Cardiac fibroblast (primary cell): ENCODE measurements at regions not wholly inside any gene's neighbourhood (a gene's known extent, or its start where the extent isn't known, plus 50 kb on each side); places are given as distances from the start of the nearest gene placed in this dataset.

ENCODE experiments used
- DNase-seq, 2 donors: peaks; one replicate each; pipeline versions ENCODE4 v3.0.0 to v3.0.0-alpha.2; 2010; ENCODE audit warnings: low read depth in 2 of 2
- H3K4me3 ChIP-seq, 2 donors: replicated peaks in 1 of 2; 1 replicate in 1 of 2; 2 replicates in 1 of 2; pipeline ENCODE4 v1.5.1; 2011; ENCODE audit warnings: low read depth in 2 of 2, low read length in 2 of 2, mild to moderate bottlenecking in 2 of 2, moderate library complexity in 1 of 2
- CTCF ChIP-seq: IDR thresholded peaks from one replicate; pipeline ENCODE4 v1.5.1; 2011; ENCODE audit warnings: low read depth, mild to moderate bottlenecking, low read length, inconsistent platforms

DNA sequence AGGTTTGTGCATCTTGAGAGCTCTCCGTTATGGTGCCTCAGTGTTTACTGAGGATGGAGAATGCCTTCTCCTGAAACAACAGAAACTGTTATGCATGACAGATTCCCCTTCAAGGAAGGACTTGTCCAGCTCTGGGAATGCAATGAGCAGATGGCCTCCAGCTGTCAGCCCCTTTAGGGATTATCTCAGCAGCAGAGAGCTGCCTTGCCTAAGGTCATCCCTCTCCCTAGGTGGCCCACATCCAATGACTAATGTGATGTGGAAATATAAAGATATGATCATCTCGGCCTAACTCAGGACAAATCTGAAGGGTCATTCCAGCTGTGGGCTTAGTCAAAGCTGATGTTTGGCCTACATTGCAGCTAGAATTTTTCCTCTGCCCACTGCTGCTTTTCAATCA is 214.3 kb upstream of the N4BP1 start:
- no peak for DNase-seq
- H3K4me3 ChIP-seq: no peak overlapping the region
- no peak for TF ChIP-seq CTCF

DNA sequence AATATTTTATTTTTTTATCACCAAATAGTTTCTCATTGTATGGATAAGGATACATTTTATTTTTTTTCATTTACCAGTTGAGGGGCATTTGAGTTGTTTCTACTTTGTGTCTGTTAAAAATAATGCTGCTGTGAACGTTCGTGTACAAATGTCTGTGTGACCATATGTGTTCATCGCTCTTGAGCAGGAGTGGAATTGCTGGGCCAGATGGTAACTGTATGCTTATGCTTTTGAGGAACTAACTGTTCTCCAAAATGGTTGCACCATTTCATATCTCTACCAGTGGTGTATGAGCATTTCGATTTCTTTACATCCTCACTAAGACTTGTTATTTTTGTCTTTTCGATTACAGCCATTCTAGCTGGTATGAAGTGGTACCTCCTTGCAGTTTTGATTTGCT is 212.5 kb upstream of the N4BP1 start:
- no peak for DNase-seq
- TF ChIP-seq CTCF: no peak
- H3K4me3 ChIP-seq: no peak overlapping the region

DNA sequence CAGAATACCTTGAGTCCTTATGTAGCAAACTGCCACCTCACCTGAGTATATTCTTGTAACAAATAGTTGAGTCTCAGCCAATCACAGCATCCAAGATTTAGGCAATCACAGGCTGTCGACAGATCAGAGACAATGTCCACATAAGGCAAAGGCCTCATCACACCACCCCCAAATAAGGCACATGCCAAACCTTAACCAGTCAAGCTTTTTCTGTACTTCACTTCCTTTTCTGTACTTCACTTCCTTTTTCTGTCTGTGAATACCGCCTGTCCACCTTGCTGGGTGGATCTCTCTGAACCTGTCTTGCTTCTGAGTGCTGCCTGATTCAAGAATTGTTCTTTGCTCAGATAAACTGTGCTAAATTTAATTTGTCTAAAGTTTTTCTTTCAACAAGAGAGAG is 210.4 kb upstream of the N4BP1 start:
- no peak for TF ChIP-seq CTCF
- no peak for DNase-seq
- H3K4me3 ChIP-seq: no peak overlapping the region

GRCh38 chr16:48818257-48818656 is 208.3 kb upstream of the N4BP1 start:
- H3K4me3 ChIP-seq: no peak overlapping the region
- no peak for TF ChIP-seq CTCF
- DNase-seq: no peak

- TF ChIP-seq CTCF: no peak
- no peak overlapping the region for H3K4me3 ChIP-seq
- no peak for DNase-seq
These were observed 207.1 kb upstream of the N4BP1 start for GRCh38 chr16:48817032-48817431.

GRCh38 chr16:48816393-48816792 is 206.4 kb upstream of the N4BP1 start:
- no peak for DNase-seq
- no peak for TF ChIP-seq CTCF
- no peak overlapping the region for H3K4me3 ChIP-seq

- no peak for TF ChIP-seq CTCF
- no peak for DNase-seq
- H3K4me3 ChIP-seq: no peak overlapping the region
These were observed 205.0 kb upstream of the N4BP1 start for GRCh38 chr16:48814994-48815393.
